ENCODE measurements at regions not wholly inside any gene's neighbourhood (a gene's known extent, or its start where the extent isn't known, plus 50 kb on each side); places are given as distances from the start of the nearest gene placed in this dataset.

- H3K4me1 Mint-ChIP-seq (ENCODE audit: low read depth) = peaks cover 96% of the 10 kb centered on the region
- peak; percentile 49; the same call in 1 of the 2 replicates for TF ChIP-seq CTCF (IDR thresholded peaks at IDR 0.05)
- DNase-seq = peak; percentile 66
- H3K36me3 Mint-ChIP-seq (ENCODE audit: low read depth) = peaks cover 42% of the 10 kb centered on the region
- H3K27ac Mint-ChIP-seq = peak overlapping the region; percentile 92
- no peaks in the 10 kb centered on the region for H3K9me3 Mint-ChIP-seq
- H3K4me3 Mint-ChIP-seq = peak overlapping the region; percentile 43; the same call in 1 of the 2 replicates
- H3K27me3 Mint-ChIP-seq (ENCODE audit: insufficient read depth) = peaks cover 5% of the 10 kb centered on the region
Observed at GRCh38 chrX:45781901-45782553, 581.4 kb upstream of the DIPK2B start.

GRCh38 chrX:45778616-45779015 is 577.9 kb upstream of the DIPK2B start:
- no peak for TF ChIP-seq CTCF (IDR thresholded peaks at IDR 0.05)
- peak overlapping the region; percentile 99 for H3K27ac Mint-ChIP-seq
- H3K9me3 Mint-ChIP-seq = no peaks in the 10 kb centered on the region
- DNase-seq = no peak
- peaks cover 34% of the 10 kb centered on the region for H3K36me3 Mint-ChIP-seq (ENCODE audit: low read depth)
- H3K4me1 Mint-ChIP-seq (ENCODE audit: low read depth) = peaks cover 100% of the 10 kb centered on the region
- peaks cover 5% of the 10 kb centered on the region for H3K27me3 Mint-ChIP-seq (ENCODE audit: insufficient read depth)
- H3K4me3 Mint-ChIP-seq = no peak overlapping the region

GRCh38 chrX:45777366-45777765 is 576.7 kb upstream of the DIPK2B start:
- Mint-ChIP-seq H3K36me3 (ENCODE audit: low read depth) (peaks cover 28% of the 10 kb centered on the region), H3K4me1 (ENCODE audit: low read depth) (peaks cover 100% of the 10 kb centered on the region), H3K9me3 (no peaks in the 10 kb centered on the region), H3K27ac (peak overlapping the region; percentile 99), H3K4me3 (no peak overlapping the region), H3K27me3 (ENCODE audit: insufficient read depth) (peaks cover 5% of the 10 kb centered on the region; the same call in 1 of the 2 replicates)
- DNase-seq = no peak
- TF ChIP-seq CTCF (IDR thresholded peaks at IDR 0.05) = no peak

GRCh38 chrX:45775468-45775867 is 574.8 kb upstream of the DIPK2B start:
- no peak for TF ChIP-seq CTCF (IDR thresholded peaks at IDR 0.05)
- Mint-ChIP-seq H3K4me3 (peak overlapping the region; percentile 75), H3K9me3 (peaks cover 5% of the 10 kb centered on the region), H3K36me3 (ENCODE audit: low read depth) (peaks cover 31% of the 10 kb centered on the region), H3K27ac (peak overlapping the region; percentile 99), H3K4me1 (ENCODE audit: low read depth) (peaks cover 95% of the 10 kb centered on the region), H3K27me3 (ENCODE audit: insufficient read depth) (peaks cover 9% of the 10 kb centered on the region)
- DNase-seq = peak; percentile 83

- peaks cover 90% of the 10 kb centered on the region for H3K4me1 Mint-ChIP-seq (ENCODE audit: low read depth)
Observed at GRCh38 chrX:45774961-45775360, 574.3 kb upstream of the DIPK2B start.

More at GRCh38 chrX:45774961-45775360, 574.3 kb upstream of the DIPK2B start:
- Mint-ChIP-seq H3K4me3 (peak overlapping the region; percentile 75), H3K36me3 (ENCODE audit: low read depth) (peaks cover 32% of the 10 kb centered on the region), H3K27ac (peak overlapping the region; percentile 99), H3K9me3 (peaks cover 5% of the 10 kb centered on the region), H3K27me3 (ENCODE audit: insufficient read depth) (peaks cover 12% of the 10 kb centered on the region)
- peak; percentile 63 for DNase-seq
- no peak for TF ChIP-seq CTCF (IDR thresholded peaks at IDR 0.05)

Measured in HFFc6 (cell line).